Uterus (tissue), 2 donors: ENCODE measurements at regions not wholly inside any gene's neighbourhood (a gene's known extent, or its start where the extent isn't known, plus 50 kb on each side); places are given as distances from the start of the nearest gene placed in this dataset.

Experiments
- CTCF ChIP-seq, 4 experiments: fragments of 200-600 bp in 2 of 4; fragments of 450-650 bp in 2 of 4; sonication (generic) in 2 of 4; IDR thresholded peaks; one replicate each; pipeline ENCODE4 v1.5.1; 2016 to 2019; ENCODE audit warnings: antibody characterized with exemption in 4 of 4, mild to moderate bottlenecking in 2 of 4, moderate library complexity in 1 of 4
- POLR2A ChIP-seq, 2 donors: fragments of 450-650 bp; IDR thresholded peaks; one replicate each; pipeline ENCODE4 v1.6.1; 2016; ENCODE audit warnings: antibody characterized with exemption in 2 of 2, mild to moderate bottlenecking in 1 of 2, moderate library complexity in 1 of 2

GRCh38 chr6:14573267-14573666 lies 455.7 kb downstream of the CD83 start:
- TF ChIP-seq CTCF (IDR thresholded peaks at IDR 0.05) (no peak), POLR2A (IDR thresholded peaks at IDR 0.05) (no peak)
